Astrocyte of the cerebellum (primary cell): ENCODE measurements at regions not wholly inside any gene's neighbourhood (a gene's known extent, or its start where the extent isn't known, plus 50 kb on each side); places are given as distances from the start of the nearest gene placed in this dataset.
"Not testable (repeated sequence)": the region's sequence is repeated elsewhere in the genome, so short reads cannot be mapped to it uniquely, and the experiment has no call there.

Experiments
- DNase-seq: peaks from one replicate; pipeline ENCODE4 v3.0.0-alpha.2; 2011; ENCODE audit warnings: low read depth
- H3K4me3 ChIP-seq: 2 replicates; pipeline ENCODE4 v1.5.1; 2011; ENCODE audit warnings: mild to moderate bottlenecking, low read depth, low read length, moderate library complexity
- CTCF ChIP-seq: IDR thresholded peaks from 2 replicates; pipeline ENCODE4 v1.5.1; 2012; ENCODE audit warnings: low read length, low read depth, moderate library complexity, mild to moderate bottlenecking; ENCODE audit errors: missing control alignments
- in situ Hi-C: cut with HindIII; loops from 2 replicates; pipeline ENCODE4 v1.10.0; 2017; ENCODE audit warnings: low sequenced_read_pairs

DNA sequence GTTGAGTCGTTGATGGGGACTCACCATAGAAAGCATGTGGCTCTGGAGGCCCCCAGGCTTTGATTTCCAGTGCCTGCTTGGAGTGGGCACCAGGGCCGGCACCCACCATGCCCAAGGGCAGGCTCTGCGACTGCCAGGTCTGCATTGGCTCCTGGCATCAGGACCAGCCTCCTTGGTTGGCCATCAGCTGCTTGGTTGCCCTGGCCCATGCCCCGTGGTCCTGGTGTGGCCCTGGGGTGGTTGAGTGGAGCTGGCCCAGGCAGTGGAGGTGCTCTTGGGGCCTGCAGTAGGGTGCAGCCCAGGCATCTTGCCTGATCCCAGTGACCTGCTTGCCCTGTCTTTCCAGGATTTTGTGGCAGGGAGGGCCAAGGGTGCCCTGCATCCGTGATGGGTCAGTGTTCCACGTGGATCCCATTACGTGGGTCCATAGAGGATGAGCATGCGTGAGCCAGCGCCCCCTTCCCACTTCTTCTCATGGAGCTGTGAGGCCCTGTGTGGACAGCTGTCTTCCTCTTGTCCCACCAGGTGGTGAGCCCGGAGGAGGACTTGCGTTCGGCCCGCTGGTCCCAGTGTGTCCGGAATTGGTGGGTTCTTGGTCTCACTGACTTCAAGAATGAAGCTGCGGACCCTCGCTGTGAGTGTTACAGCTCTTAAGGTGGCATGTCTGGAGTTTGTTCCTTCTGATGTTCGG, 187.0 kb downstream of the UBE3A start:
- no peak overlapping the region for H3K4me3 ChIP-seq
- DNase-seq = no peak
- in situ Hi-C loops = no loop called here

DNA sequence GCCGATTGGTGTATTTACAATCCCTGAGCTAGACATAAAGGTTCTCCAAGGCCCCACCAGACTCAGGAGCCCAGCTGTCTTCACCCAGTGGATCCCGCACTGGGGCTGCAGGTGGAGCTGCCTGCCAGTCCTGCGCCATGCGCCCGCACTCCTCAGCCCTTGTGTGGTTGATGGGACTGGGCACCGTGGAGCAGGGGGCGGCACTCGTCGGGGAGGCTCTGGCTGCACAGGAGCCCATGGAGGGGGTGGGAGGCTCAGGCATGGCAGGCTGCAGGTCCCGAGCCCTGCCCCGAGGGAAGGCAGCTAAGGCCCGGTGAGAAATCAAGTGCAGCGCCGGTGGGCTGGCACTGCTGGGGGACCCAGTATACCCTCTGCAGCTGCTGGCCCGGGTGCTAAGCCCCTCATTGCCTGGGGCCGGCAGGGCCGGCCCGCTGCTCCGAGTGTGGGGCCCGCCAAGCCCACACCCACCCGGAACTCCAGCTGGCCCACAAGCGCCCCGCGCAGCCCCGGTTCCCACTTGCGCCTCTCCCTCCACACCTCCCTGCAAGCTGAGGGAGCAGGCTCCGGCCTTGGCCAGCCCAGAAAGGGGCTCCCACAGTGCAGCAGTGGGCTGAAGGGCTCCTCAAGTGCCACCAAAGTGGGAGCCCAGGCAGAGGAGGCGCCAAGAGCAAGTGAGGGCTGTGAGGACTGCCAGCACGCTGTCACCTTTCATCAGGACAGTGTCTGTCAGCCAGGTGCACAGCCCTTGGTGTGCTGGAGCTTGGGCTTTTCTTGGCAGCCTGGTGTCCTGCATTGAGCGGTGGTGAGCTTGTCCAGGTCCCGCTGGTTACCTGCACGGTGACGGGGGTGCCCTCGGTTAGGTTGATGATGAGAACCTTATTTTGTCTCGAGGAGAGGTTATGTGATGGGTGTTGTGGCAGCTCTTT, 185.5 kb downstream of the UBE3A start:
- H3K4me3 ChIP-seq, in situ Hi-C loops, DNase-seq: not testable (repeated sequence)

More for the DNA sequence above, 187.0 kb downstream of the UBE3A start:
- TF ChIP-seq CTCF = no peak

- H3K4me3 ChIP-seq = no peak overlapping the region
- no peak for DNase-seq
- no peak for TF ChIP-seq CTCF
- in situ Hi-C loops = no loop called here
Observed at GRCh38 chr15:25268166-25268565, 170.7 kb downstream of the UBE3A start.
